ENCODE measurements at regions not wholly inside any gene's neighbourhood (a gene's known extent, or its start where the extent isn't known, plus 50 kb on each side); places are given as distances from the start of the nearest gene placed in this dataset.
A peak's percentile ranks its signal among the peaks of the same experiment; 100 is the strongest.
"Not testable (repeated sequence)": the region's sequence is repeated elsewhere in the genome, so short reads cannot be mapped to it uniquely, and the experiment has no call there.

- intact Hi-C loops (cut with micrococcal nuclease): not testable (repeated sequence)
- CTCF ChIA-PET: interaction anchor here (1.1 kb wide), 1 partner anchor 130 kb away, joined by 3 read pairs; no protein-coding TSS in a partner anchor
Measured at GRCh38 chr17:62239569-62239968, 140.8 kb upstream of the EFCAB3 start.

DNA sequence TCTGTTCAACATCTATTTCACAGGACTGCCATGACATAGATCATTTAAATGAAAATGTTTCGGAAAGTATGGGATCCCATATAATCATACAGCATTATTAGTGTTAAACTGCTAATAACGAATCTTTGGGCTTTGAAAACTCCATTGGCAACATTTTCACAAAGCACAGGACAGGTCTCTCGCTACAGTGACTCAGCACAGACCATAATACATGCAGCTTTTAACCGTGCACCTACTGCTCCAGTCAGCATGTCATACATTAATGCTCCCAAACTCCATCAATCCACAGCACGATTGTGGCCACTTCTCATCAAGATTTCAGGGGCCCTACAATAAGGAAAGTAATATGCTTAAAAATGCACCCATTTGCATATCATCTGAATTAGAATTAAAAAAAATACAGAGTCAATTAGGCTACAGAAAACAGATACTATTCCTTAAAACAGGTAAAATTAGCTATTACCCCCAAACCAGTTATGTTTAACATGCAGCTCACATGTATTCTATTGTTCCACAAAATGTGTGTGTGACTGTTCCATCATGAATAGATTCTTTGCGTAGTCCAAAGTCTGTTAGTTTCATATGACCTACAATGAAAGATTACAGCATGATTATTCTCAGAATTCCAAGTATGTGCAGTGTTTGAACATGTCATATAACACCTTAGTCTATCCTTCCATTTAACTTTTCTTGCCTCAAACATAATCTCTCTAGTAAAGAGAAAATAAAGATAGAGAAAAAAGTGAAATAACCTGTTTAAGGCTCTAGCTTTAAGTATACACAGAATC is 141.6 kb upstream of the EFCAB3 start:
- POLR2A ChIA-PET: interaction anchor here (1.0 kb wide), 1 partner anchor 160 kb away, joined by 3 read pairs; no protein-coding TSS in a partner anchor
- intact Hi-C loops (cut with micrococcal nuclease); H3K9me3 Mint-ChIP-seq (ENCODE audit: unreplicated experiment); H3K27me3 Mint-ChIP-seq (ENCODE audit: insufficient read depth, unreplicated experiment); BruUV-seq (replicated peaks); CTCF ChIA-PET; H3K36me3 Mint-ChIP-seq (ENCODE audit: insufficient read depth, unreplicated experiment); H3K4me1 Mint-ChIP-seq (ENCODE audit: insufficient read depth, unreplicated experiment); H3K27ac Mint-ChIP-seq (ENCODE audit: low read depth, unreplicated experiment); H3K4me3 Mint-ChIP-seq (ENCODE audit: unreplicated experiment); DNase-seq (ENCODE audit: unreplicated experiment): not testable (repeated sequence)

More at GRCh38 chr17:62239569-62239968, 140.8 kb upstream of the EFCAB3 start:
- BruUV-seq (replicated peaks); H3K4me3 Mint-ChIP-seq (ENCODE audit: unreplicated experiment); H3K9me3 Mint-ChIP-seq (ENCODE audit: unreplicated experiment); H3K27me3 Mint-ChIP-seq (ENCODE audit: insufficient read depth, unreplicated experiment); H3K27ac Mint-ChIP-seq (ENCODE audit: low read depth, unreplicated experiment); H3K4me1 Mint-ChIP-seq (ENCODE audit: insufficient read depth, unreplicated experiment); H3K36me3 Mint-ChIP-seq (ENCODE audit: insufficient read depth, unreplicated experiment); DNase-seq (ENCODE audit: unreplicated experiment): not testable (repeated sequence)
- POLR2A ChIA-PET: interaction anchor here (1.0 kb wide), 1 partner anchor 161 kb away, joined by 3 read pairs; no protein-coding TSS in a partner anchor

DNA sequence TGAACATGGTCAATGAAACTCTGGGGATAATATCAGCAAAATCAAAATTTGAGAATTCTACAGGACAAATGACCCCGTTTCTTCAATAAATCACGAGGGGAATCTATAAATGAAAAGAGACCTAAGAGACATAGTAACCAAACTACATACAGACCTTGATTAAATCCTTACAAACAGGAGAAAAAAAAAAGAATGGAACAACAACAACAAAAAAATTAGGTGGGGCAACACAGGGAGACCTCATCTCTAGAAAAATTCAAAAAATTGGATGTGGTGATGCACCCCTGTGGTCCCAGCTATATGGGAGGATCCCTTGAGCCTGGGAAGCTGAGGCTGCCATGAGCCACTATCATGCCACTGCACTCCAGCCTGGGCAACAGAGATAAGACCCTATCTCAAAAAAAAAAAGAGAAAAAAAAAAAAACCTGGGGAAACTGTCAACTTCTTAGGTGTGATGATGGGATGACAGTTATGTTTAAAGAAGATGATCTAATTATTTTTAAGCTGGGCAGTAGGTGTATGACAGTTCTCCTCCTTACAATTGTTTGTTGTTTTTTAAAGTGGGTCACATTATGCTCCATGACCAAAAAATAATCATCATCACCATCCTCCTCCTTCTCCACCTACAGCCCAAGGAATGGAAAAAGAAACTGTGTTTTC is 146.4 kb upstream of the EFCAB3 start:
- BruUV-seq (replicated peaks); H3K27me3 Mint-ChIP-seq (ENCODE audit: insufficient read depth, unreplicated experiment); H3K27ac Mint-ChIP-seq (ENCODE audit: low read depth, unreplicated experiment); H3K9me3 Mint-ChIP-seq (ENCODE audit: unreplicated experiment); POLR2A ChIA-PET; CTCF ChIA-PET; H3K4me1 Mint-ChIP-seq (ENCODE audit: insufficient read depth, unreplicated experiment); H3K4me3 Mint-ChIP-seq (ENCODE audit: unreplicated experiment); DNase-seq (ENCODE audit: unreplicated experiment); H3K36me3 Mint-ChIP-seq (ENCODE audit: insufficient read depth, unreplicated experiment); intact Hi-C loops (cut with micrococcal nuclease): not testable (repeated sequence)

GRCh38 chr17:62231293-62231692 is 149.1 kb upstream of the EFCAB3 start:
- H3K4me1 Mint-ChIP-seq (ENCODE audit: insufficient read depth, unreplicated experiment); H3K27ac Mint-ChIP-seq (ENCODE audit: low read depth, unreplicated experiment); intact Hi-C loops (cut with micrococcal nuclease); DNase-seq (ENCODE audit: unreplicated experiment); H3K9me3 Mint-ChIP-seq (ENCODE audit: unreplicated experiment); POLR2A ChIA-PET; H3K36me3 Mint-ChIP-seq (ENCODE audit: insufficient read depth, unreplicated experiment); H3K27me3 Mint-ChIP-seq (ENCODE audit: insufficient read depth, unreplicated experiment); BruUV-seq (replicated peaks); H3K4me3 Mint-ChIP-seq (ENCODE audit: unreplicated experiment): not testable (repeated sequence)
- CTCF ChIA-PET: interaction anchor here (0.8 kb wide), 1 partner anchor 190 kb away, joined by 3 read pairs; no protein-coding TSS in a partner anchor

DNA sequence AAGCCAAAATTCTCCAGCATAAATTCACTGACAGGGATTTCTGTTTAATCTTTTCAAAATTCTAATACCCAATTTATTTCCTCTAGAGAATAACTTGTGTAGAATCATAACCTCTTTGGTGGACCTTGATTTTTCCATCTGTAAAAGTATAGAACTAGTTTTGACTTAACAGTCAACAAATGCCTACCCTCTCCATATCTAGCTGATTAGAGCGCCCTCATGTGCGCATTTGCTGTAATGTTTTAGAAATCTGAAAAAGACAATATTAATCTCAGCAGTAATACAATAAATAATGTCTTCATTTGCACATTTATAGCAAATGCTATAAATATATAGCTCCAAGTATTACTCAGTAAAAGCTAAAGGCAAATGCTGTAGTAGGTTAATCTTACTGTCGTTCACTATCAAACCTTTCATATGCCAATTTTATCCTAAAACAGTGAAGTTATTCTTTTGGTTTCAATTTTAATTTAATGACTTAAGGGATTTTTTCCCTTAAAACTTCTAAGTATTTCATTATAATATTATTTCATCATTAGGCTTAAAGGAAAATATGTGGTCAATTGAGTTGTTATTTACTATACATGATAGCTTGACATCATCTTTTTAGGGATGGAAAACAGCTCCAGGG is 153.6 kb upstream of the EFCAB3 start:
- H3K27ac Mint-ChIP-seq (ENCODE audit: low read depth, unreplicated experiment); intact Hi-C loops (cut with micrococcal nuclease); POLR2A ChIA-PET; H3K27me3 Mint-ChIP-seq (ENCODE audit: insufficient read depth, unreplicated experiment); BruUV-seq (replicated peaks); H3K4me3 Mint-ChIP-seq (ENCODE audit: unreplicated experiment); H3K4me1 Mint-ChIP-seq (ENCODE audit: insufficient read depth, unreplicated experiment); H3K36me3 Mint-ChIP-seq (ENCODE audit: insufficient read depth, unreplicated experiment); CTCF ChIA-PET; H3K9me3 Mint-ChIP-seq (ENCODE audit: unreplicated experiment): not testable (repeated sequence)
- TF ChIP-seq, protein P1, sequence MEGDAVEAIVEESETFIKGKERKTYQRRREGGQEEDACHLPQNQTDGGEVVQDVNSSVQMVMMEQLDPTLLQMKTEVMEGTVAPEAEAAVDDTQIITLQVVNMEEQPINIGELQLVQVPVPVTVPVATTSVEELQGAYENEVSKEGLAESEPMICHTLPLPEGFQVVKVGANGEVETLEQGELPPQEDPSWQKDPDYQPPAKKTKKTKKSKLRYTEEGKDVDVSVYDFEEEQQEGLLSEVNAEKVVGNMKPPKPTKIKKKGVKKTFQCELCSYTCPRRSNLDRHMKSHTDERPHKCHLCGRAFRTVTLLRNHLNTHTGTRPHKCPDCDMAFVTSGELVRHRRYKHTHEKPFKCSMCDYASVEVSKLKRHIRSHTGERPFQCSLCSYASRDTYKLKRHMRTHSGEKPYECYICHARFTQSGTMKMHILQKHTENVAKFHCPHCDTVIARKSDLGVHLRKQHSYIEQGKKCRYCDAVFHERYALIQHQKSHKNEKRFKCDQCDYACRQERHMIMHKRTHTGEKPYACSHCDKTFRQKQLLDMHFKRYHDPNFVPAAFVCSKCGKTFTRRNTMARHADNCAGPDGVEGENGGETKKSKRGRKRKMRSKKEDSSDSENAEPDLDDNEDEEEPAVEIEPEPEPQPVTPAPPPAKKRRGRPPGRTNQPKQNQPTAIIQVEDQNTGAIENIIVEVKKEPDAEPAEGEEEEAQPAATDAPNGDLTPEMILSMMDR (IDR thresholded peaks at IDR 0.05; ENCODE audit: unreplicated experiment): peak; percentile 38
- DNase-seq (ENCODE audit: unreplicated experiment): peak; percentile 3

- intact Hi-C loops (cut with micrococcal nuclease); CTCF ChIA-PET; H3K4me3 Mint-ChIP-seq (ENCODE audit: unreplicated experiment); H3K4me1 Mint-ChIP-seq (ENCODE audit: insufficient read depth, unreplicated experiment); H3K27me3 Mint-ChIP-seq (ENCODE audit: insufficient read depth, unreplicated experiment); BruUV-seq (replicated peaks); DNase-seq (ENCODE audit: unreplicated experiment); H3K9me3 Mint-ChIP-seq (ENCODE audit: unreplicated experiment); POLR2A ChIA-PET; H3K27ac Mint-ChIP-seq (ENCODE audit: low read depth, unreplicated experiment); H3K36me3 Mint-ChIP-seq (ENCODE audit: insufficient read depth, unreplicated experiment): not testable (repeated sequence)
Measured at GRCh38 chr17:62223585-62223984, 156.8 kb upstream of the EFCAB3 start.

Data from MCF 10A (cell line).